ENCODE measurements at regions not wholly inside any gene's neighbourhood (a gene's known extent, or its start where the extent isn't known, plus 50 kb on each side); places are given as distances from the start of the nearest gene placed in this dataset.

GRCh38 chr10:63977329-63977923 lies 456.2 kb downstream of the REEP3 start:
- TF ChIP-seq CTCF (IDR thresholded peaks at IDR 0.05; ENCODE audit: low read depth, low read length) (peak; percentile 65), EZH2phosphoT487 (IDR thresholded peaks at IDR 0.05; ENCODE audit: low read depth) (no peak)
